OCI-LY3 (cell line): ENCODE measurements at regions not wholly inside any gene's neighbourhood (a gene's known extent, or its start where the extent isn't known, plus 50 kb on each side); places are given as distances from the start of the nearest gene placed in this dataset.

ENCODE experiments used
- H2AFZ ChIP-seq: fragments of 200-600, 300-600 bp; shearing (Covaris generic); 2 replicates; pipeline ENCODE4 v1.6.0; 2014; ENCODE audit warnings: antibody characterized with exemption, low read depth, low read length
- H3K27ac ChIP-seq: fragments of 200-600, 300-600 bp; sonication (generic); 2 replicates; pipeline ENCODE4 v1.5.1; 2014; ENCODE audit warnings: mild to moderate bottlenecking, low read length, moderate library complexity, mixed read lengths
- H3K27me3 ChIP-seq: fragments of 200-600, 300-600 bp; sonication (generic); 2 replicates; pipeline ENCODE4 v1.6.1; 2014; ENCODE audit warnings: low read depth, low read length, mixed read lengths
- H3K36me3 ChIP-seq: fragments of 200-600, 300-600 bp; sonication (generic); replicated peaks from 2 replicates; pipeline ENCODE3; 2014; ENCODE audit warnings: low read depth, low read length, mixed read lengths
- H3K4me1 ChIP-seq: fragments of 300-600, 200-600 bp; sonication (generic); 2 replicates; pipeline ENCODE4 v1.6.1; 2014; ENCODE audit warnings: low read length, mixed read lengths
- H3K4me2 ChIP-seq: fragments of 200-600, 300-600 bp; sonication (generic); 2 replicates; pipeline ENCODE4 v1.6.1; 2014; ENCODE audit warnings: low read length, mixed read lengths
- H3K4me3 ChIP-seq: fragments of 300-600, 200-600 bp; sonication (generic); 2 replicates; pipeline ENCODE4 v1.5.1; 2014; ENCODE audit warnings: antibody characterized with exemption, mild to moderate bottlenecking, low read length, moderate library complexity
- H3K79me2 ChIP-seq: fragments of 300-600, 200-600 bp; shearing (Covaris generic); 2 replicates; pipeline ENCODE4 v1.6.1; 2014; ENCODE audit warnings: mild to moderate bottlenecking, low read length, mixed read lengths
- H3K9ac ChIP-seq: fragments of 300-600, 200-600 bp; shearing (Covaris generic); 2 replicates; pipeline ENCODE4 v1.6.0; 2014; ENCODE audit warnings: mild to moderate bottlenecking, low read length, moderate library complexity
- H3K9me3 ChIP-seq: fragments of 200-600, 300-600 bp; shearing (Covaris generic); 2 replicates; pipeline ENCODE4 v1.6.1; 2014; ENCODE audit warnings: low read length, mixed read lengths; ENCODE audit not compliant: insufficient read depth
- H4K20me1 ChIP-seq: fragments of 200-600, 300-600 bp; sonication (generic); 2 replicates; pipeline ENCODE4 v1.6.1; 2016; ENCODE audit warnings: low read length, mixed read lengths; ENCODE audit not compliant: insufficient read depth
- CTCF ChIP-seq: fragments of 200-600, 300-600 bp; sonication (generic); IDR thresholded peaks from 2 replicates; pipeline ENCODE4 v1.5.1; 2014; ENCODE audit warnings: antibody characterized with exemption, low read length, low read depth
- EZH2phosphoT487 ChIP-seq: fragments of 200-600 bp; shearing (Covaris generic); IDR thresholded peaks from 2 replicates; pipeline ENCODE4 v1.6.1; 2018; ENCODE audit warnings: antibody characterized with exemption, mixed run types, low read depth

- Histone ChIP-seq H4K20me1 (no peaks in the 10 kb centered on the region), H3K9ac (no peak overlapping the region), H3K27ac (no peak overlapping the region), H3K27me3 (no peaks in the 10 kb centered on the region), H3K4me2 (no peak overlapping the region), H3K4me1 (no peaks in the 10 kb centered on the region), H2AFZ (no peak overlapping the region), H3K79me2 (no peaks in the 10 kb centered on the region), H3K4me3 (no peak overlapping the region), H3K36me3 (no peaks in the 10 kb centered on the region), H3K9me3 (no peaks in the 10 kb centered on the region)
- TF ChIP-seq EZH2phosphoT487 (no peak), CTCF (no peak)
Observed at GRCh38 chr13:72500851-72501250, 226.6 kb downstream of the MZT1 start.

- Histone ChIP-seq H3K79me2 (no peaks in the 10 kb centered on the region), H4K20me1 (no peaks in the 10 kb centered on the region), H3K9me3 (no peaks in the 10 kb centered on the region), H3K27me3 (no peaks in the 10 kb centered on the region), H3K9ac (no peak overlapping the region), H3K4me2 (no peak overlapping the region), H2AFZ (no peak overlapping the region), H3K36me3 (no peaks in the 10 kb centered on the region), H3K4me1 (no peaks in the 10 kb centered on the region), H3K27ac (no peak overlapping the region), H3K4me3 (no peak overlapping the region)
- TF ChIP-seq CTCF: no peak
- no peak for TF ChIP-seq EZH2phosphoT487
Observed at GRCh38 chr13:72495681-72496080, 231.7 kb downstream of the MZT1 start.

- Histone ChIP-seq H3K79me2 (no peaks in the 10 kb centered on the region), H3K27ac (no peak overlapping the region), H3K27me3 (no peaks in the 10 kb centered on the region), H3K36me3 (no peaks in the 10 kb centered on the region), H3K9me3 (no peaks in the 10 kb centered on the region), H3K4me1 (no peaks in the 10 kb centered on the region), H3K9ac (no peak overlapping the region), H3K4me3 (no peak overlapping the region), H2AFZ (no peak overlapping the region), H3K4me2 (no peak overlapping the region), H4K20me1 (no peaks in the 10 kb centered on the region)
- no peak for TF ChIP-seq EZH2phosphoT487
- TF ChIP-seq CTCF: no peak
Observed at GRCh38 chr13:72489751-72490150, 237.7 kb downstream of the MZT1 start.

- Histone ChIP-seq H3K9ac (no peak overlapping the region), H3K27ac (no peak overlapping the region), H3K4me3 (no peak overlapping the region), H4K20me1 (no peaks in the 10 kb centered on the region), H3K4me1 (no peaks in the 10 kb centered on the region), H3K36me3 (no peaks in the 10 kb centered on the region), H3K4me2 (no peak overlapping the region), H3K27me3 (no peaks in the 10 kb centered on the region), H2AFZ (no peak overlapping the region), H3K9me3 (no peaks in the 10 kb centered on the region), H3K79me2 (no peaks in the 10 kb centered on the region)
- no peak for TF ChIP-seq CTCF
- no peak for TF ChIP-seq EZH2phosphoT487
Observed at GRCh38 chr13:72473321-72473720, 254.1 kb downstream of the MZT1 start.
